NT2/D1 (cell line): ENCODE measurements at regions not wholly inside any gene's neighbourhood (a gene's known extent, or its start where the extent isn't known, plus 50 kb on each side); places are given as distances from the start of the nearest gene placed in this dataset.
A peak's percentile ranks its signal among the peaks of the same experiment; 100 is the strongest.

Experiments
- SUZ12 ChIP-seq: IDR thresholded peaks from 2 replicates; pipeline ENCODE4 v1.6.1; 2011; ENCODE audit not compliant: insufficient read length, insufficient read depth; ENCODE audit errors: extremely low read depth
- YY1 ChIP-seq: IDR thresholded peaks from 2 replicates; pipeline ENCODE4 v1.6.1; 2011; ENCODE audit not compliant: insufficient read length, insufficient read depth
- ZNF274 ChIP-seq: IDR thresholded peaks from 2 replicates; pipeline ENCODE4 v1.6.1; 2011; ENCODE audit warnings: mild to moderate bottlenecking, low read depth, low read length

DNA sequence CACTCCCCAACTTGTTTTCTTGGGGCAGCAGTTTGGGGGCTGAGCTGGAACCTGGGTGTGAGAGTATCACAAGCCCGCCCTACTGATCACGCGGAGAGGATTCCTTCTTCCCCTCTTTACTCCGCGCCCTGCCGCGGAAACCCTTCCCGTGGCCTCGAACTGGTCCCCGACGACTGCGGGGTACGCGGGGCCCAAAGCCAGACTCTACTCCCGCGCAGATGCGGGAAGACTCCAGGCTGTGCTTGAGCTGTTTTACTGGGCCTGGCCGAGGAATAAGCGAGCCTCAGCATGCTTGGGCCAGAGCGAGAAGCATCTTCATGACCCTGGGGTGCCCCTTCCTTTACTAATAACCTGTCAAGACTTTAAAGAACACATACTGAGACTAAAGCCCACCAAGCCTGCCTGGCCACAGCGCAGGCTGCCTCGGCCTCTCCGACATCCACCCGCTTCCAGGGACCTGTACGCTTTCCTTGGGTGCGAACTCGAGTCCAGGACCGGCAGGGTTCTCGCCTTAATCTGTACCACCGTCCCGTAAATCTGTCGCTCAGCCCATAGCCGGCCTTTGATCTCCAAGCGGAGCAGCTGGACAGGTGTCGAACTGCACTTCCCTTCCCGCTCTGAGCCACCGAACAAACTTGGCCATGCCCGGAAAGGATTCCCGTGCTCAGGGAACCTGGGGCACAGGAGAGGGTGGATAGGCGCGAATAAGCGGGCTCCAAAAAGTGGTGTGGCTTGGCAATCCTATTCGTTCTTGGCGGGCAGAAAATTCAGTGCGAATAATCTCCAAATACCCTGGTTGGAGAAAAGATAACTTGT, 55.0 kb upstream of the TMEM33 start:
- TF ChIP-seq SUZ12 (peak; percentile 95), ZNF274 (no peak), YY1 (no peak)
